ENCODE measurements at regions not wholly inside any gene's neighbourhood (a gene's known extent, or its start where the extent isn't known, plus 50 kb on each side); places are given as distances from the start of the nearest gene placed in this dataset.

GRCh38 chr10:60704471-60704870 is 73.8 kb upstream of the CDK1 start:
- no peaks in the 10 kb centered on the region for H4K20me1 ChIP-seq (replicated peaks; ENCODE audit: insufficient read depth)
- no peak overlapping the region for H3K4me3 Mint-ChIP-seq
- H3K27me3 ChIP-seq (ENCODE audit: insufficient read depth), result no peaks in the 10 kb centered on the region
- no peak for DNase-seq (ENCODE audit: low spot score)
- peak overlapping the region; percentile 79 for H3K27ac Mint-ChIP-seq
- peaks cover 14% of the 10 kb centered on the region; the same call in 1 of the 2 replicates for H3K4me1 ChIP-seq (ENCODE audit: insufficient read depth)
- no peak overlapping the region for H3K4me3 ChIP-seq
- no peaks in the 10 kb centered on the region; the same call in none of the 2 replicates for H3K79me2 ChIP-seq (replicated peaks; ENCODE audit: insufficient read depth)
- peaks cover 19% of the 10 kb centered on the region for H3K9me3 Mint-ChIP-seq
- H3K4me1 Mint-ChIP-seq, result peaks cover 11% of the 10 kb centered on the region
- no peak for TF ChIP-seq STAT1 (IDR thresholded peaks at IDR 0.05; ENCODE audit: unreplicated experiment)
- TF ChIP-seq NANOG (IDR thresholded peaks at IDR 0.05; ENCODE audit: borderline replicate concordance), result no peak
- TF ChIP-seq ZNF462 (CRISPR knock-in tag; IDR thresholded peaks at IDR 0.05), result no peak
- no peak for TF ChIP-seq CREB1 (CRISPR knock-in tag; IDR thresholded peaks at IDR 0.05; ENCODE audit: low read depth)
- TF ChIP-seq REST (IDR thresholded peaks at IDR 0.05; ENCODE audit: unreplicated experiment), result no peak
- no peak overlapping the region for H2AFZ ChIP-seq
- H3K9me2 ChIP-seq (ENCODE audit: insufficient read depth), result no peaks in the 10 kb centered on the region
- H3K36me3 ChIP-seq (ENCODE audit: insufficient read depth), result 0 out of 2 replicates have a peak, but pooled peaks cover 4% of the 10 kb centered on the region
- no peaks in the 10 kb centered on the region for H3F3A ChIP-seq (replicated peaks; ENCODE audit: low read depth)
- no peak overlapping the region for H3K27ac ChIP-seq (ENCODE audit: low read depth)
- H3K4me2 ChIP-seq, result peak overlapping the region; percentile 2; the same call in 1 of the 2 replicates
- ATAC-seq, result no peak
- peaks cover 17% of the 10 kb centered on the region for H3K36me3 Mint-ChIP-seq (ENCODE audit: low read depth)
- H3K27me3 Mint-ChIP-seq (ENCODE audit: insufficient read depth, low read depth, poor library complexity), result no peaks in the 10 kb centered on the region

All from GM23338 (cell line).